ENCODE measurements at regions not wholly inside any gene's neighbourhood (a gene's known extent, or its start where the extent isn't known, plus 50 kb on each side); places are given as distances from the start of the nearest gene placed in this dataset.

GRCh38 chr11:8335683-8336082, 72.0 kb upstream of the LMO1 start:
- H3K4me3 Mint-ChIP-seq = no peak overlapping the region
- no peaks in the 10 kb centered on the region for H3K36me3 Mint-ChIP-seq (ENCODE audit: low read depth)
- no peaks in the 10 kb centered on the region for H3K27me3 Mint-ChIP-seq (ENCODE audit: low read depth)
- H3K9me3 Mint-ChIP-seq = no peaks in the 10 kb centered on the region
- H3K27ac Mint-ChIP-seq (ENCODE audit: unreplicated experiment) = no peak overlapping the region
- H3K4me1 Mint-ChIP-seq = peaks cover 35% of the 10 kb centered on the region
- DNase-seq (ENCODE audit: low read depth, low spot score) = no peak
- no peak for TF ChIP-seq CTCF (conservative IDR thresholded peaks at IDR 0.05)

DNA sequence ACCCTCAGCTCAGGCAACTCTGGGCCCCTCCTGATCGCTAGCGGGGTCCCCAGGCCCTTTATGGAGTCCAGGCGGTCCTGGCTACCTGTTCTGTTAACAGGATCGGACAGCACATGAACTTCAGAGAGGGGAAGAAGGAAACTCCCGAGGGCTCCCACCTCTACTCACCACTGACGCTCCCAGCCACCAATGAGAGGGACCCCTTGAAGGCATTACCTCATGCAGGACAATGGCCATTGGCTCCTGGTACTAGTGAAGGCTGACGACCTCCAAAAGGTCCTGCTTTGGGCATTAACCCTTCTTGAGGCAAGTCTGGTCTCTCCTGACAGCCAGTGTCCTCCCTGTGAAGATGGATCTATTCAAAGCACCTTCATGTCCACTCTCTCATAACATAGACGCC, 71.5 kb upstream of the LMO1 start:
- Mint-ChIP-seq H3K36me3 (ENCODE audit: low read depth) (no peaks in the 10 kb centered on the region), H3K27ac (ENCODE audit: unreplicated experiment) (peak overlapping the region; percentile 50), H3K9me3 (no peaks in the 10 kb centered on the region), H3K4me1 (peaks cover 37% of the 10 kb centered on the region), H3K27me3 (ENCODE audit: low read depth) (no peaks in the 10 kb centered on the region), H3K4me3 (no peak overlapping the region)
- no peak for TF ChIP-seq CTCF (conservative IDR thresholded peaks at IDR 0.05)
- no peak for DNase-seq (ENCODE audit: low read depth, low spot score)

DNA sequence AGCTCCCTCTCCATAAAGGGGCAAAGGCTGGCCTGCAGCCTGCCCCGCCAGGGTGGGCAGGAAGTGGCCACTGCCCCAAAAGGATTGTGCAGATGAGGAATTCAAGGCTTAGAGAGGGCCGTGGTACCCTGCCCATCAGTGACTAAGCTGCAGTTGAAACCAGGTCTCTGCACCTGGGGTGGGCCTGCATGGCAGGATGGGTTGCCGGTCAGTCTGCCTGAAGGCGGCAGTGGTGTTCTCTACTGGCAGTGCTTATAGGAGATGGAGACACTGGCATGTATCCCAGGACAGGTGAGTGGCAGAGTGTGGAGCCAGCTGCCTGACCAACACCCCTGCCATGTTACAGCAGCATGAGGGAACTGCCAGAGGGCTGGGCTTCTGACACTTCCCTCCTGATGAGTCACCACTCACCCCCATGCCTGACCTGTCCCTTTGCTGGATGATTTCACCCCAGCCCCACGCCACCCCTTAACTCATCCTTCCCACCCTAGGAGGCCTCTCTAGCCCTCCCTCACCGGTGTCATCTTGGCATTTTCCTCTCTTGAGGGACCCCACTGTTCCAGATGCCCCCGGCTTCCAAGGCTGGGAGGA, 70.2 kb upstream of the LMO1 start:
- Mint-ChIP-seq H3K27ac (ENCODE audit: unreplicated experiment) (no peak overlapping the region), H3K36me3 (ENCODE audit: low read depth) (no peaks in the 10 kb centered on the region), H3K9me3 (no peaks in the 10 kb centered on the region), H3K27me3 (ENCODE audit: low read depth) (no peaks in the 10 kb centered on the region), H3K4me1 (peaks cover 46% of the 10 kb centered on the region), H3K4me3 (no peak overlapping the region)
- no peak for DNase-seq (ENCODE audit: low read depth, low spot score)
- TF ChIP-seq CTCF (conservative IDR thresholded peaks at IDR 0.05) = no peak

GRCh38 chr11:8333376-8333775, 69.7 kb upstream of the LMO1 start:
- no peak for DNase-seq (ENCODE audit: low read depth, low spot score)
- peaks cover 48% of the 10 kb centered on the region for H3K4me1 Mint-ChIP-seq
- no peaks in the 10 kb centered on the region for H3K9me3 Mint-ChIP-seq
- H3K27me3 Mint-ChIP-seq (ENCODE audit: low read depth) = no peaks in the 10 kb centered on the region
- H3K36me3 Mint-ChIP-seq (ENCODE audit: low read depth) = no peaks in the 10 kb centered on the region
- peak overlapping the region; percentile 23 for H3K27ac Mint-ChIP-seq (ENCODE audit: unreplicated experiment)
- no peak for TF ChIP-seq CTCF (conservative IDR thresholded peaks at IDR 0.05)
- no peak overlapping the region for H3K4me3 Mint-ChIP-seq

DNA sequence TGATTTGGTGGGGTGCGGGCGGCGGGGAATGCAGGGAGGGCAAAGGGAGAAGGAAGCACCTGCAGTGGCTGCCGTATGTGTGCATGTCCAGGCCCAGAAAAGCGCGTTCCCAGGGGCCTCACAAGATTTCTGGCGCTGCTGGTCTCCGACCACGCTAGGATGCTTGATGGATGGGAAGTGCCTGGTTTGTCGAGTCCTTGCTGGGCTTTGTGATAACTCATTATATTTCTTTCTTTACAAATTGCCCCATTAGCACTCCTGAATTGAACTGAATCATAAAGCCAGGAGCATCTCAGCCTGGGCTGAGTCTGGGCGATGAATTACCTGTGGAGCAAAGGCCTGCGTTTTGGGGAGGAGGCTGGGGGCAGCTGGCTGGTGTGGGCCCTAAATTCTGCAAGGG, 69.2 kb upstream of the LMO1 start:
- Mint-ChIP-seq H3K4me1 (peaks cover 46% of the 10 kb centered on the region), H3K36me3 (ENCODE audit: low read depth) (no peaks in the 10 kb centered on the region), H3K27ac (ENCODE audit: unreplicated experiment) (no peak overlapping the region), H3K27me3 (ENCODE audit: low read depth) (no peaks in the 10 kb centered on the region), H3K9me3 (no peaks in the 10 kb centered on the region), H3K4me3 (no peak overlapping the region)
- no peak for DNase-seq (ENCODE audit: low read depth, low spot score)
- no peak for TF ChIP-seq CTCF (conservative IDR thresholded peaks at IDR 0.05)

GRCh38 chr11:8332196-8332595, 68.5 kb upstream of the LMO1 start:
- H3K27me3 Mint-ChIP-seq (ENCODE audit: low read depth) = no peaks in the 10 kb centered on the region
- peaks cover 41% of the 10 kb centered on the region for H3K4me1 Mint-ChIP-seq
- no peak overlapping the region for H3K27ac Mint-ChIP-seq (ENCODE audit: unreplicated experiment)
- no peak for TF ChIP-seq CTCF (conservative IDR thresholded peaks at IDR 0.05)
- H3K9me3 Mint-ChIP-seq = no peaks in the 10 kb centered on the region
- DNase-seq (ENCODE audit: low read depth, low spot score) = no peak
- no peaks in the 10 kb centered on the region for H3K36me3 Mint-ChIP-seq (ENCODE audit: low read depth)
- no peak overlapping the region for H3K4me3 Mint-ChIP-seq
